Ishikawa (cell line): ENCODE measurements at regions not wholly inside any gene's neighbourhood (a gene's known extent, or its start where the extent isn't known, plus 50 kb on each side); places are given as distances from the start of the nearest gene placed in this dataset.

Experiments
- CEBPB ChIP-seq: IDR thresholded peaks from 2 replicates; pipeline ENCODE4 v1.6.1; 2012
- CREB1 ChIP-seq: IDR thresholded peaks from 2 replicates; pipeline ENCODE4 v1.6.1; 2012; ENCODE audit warnings: low read depth
- EP300 ChIP-seq: IDR thresholded peaks from 2 replicates; pipeline ENCODE4 v1.6.1; 2012; ENCODE audit warnings: borderline replicate concordance
- FOXM1 ChIP-seq: IDR thresholded peaks from 2 replicates; pipeline ENCODE4 v1.6.1; 2012; ENCODE audit warnings: low read depth, borderline replicate concordance
- MAX ChIP-seq: IDR thresholded peaks from 2 replicates; pipeline ENCODE4 v1.6.1; 2012
- NFIC ChIP-seq: IDR thresholded peaks from 2 replicates; pipeline ENCODE4 v1.6.1; 2012
- RAD21 ChIP-seq: IDR thresholded peaks from 2 replicates; pipeline ENCODE4 v1.6.1; 2012; ENCODE audit warnings: low read depth
- REST ChIP-seq: IDR thresholded peaks from 2 replicates; pipeline ENCODE4 v1.6.1; 2012; ENCODE audit warnings: low read depth, mild to moderate bottlenecking
- TAF1 ChIP-seq: IDR thresholded peaks from 2 replicates; pipeline ENCODE4 v1.6.1; 2012; ENCODE audit warnings: low read depth, mild to moderate bottlenecking
- TCF12 ChIP-seq: IDR thresholded peaks from 2 replicates; pipeline ENCODE4 v1.6.1; 2012; ENCODE audit warnings: low read depth
- TEAD4 ChIP-seq: IDR thresholded peaks from 2 replicates; pipeline ENCODE4 v1.6.1; 2012
- YY1 ChIP-seq: IDR thresholded peaks from 2 replicates; pipeline ENCODE4 v1.6.1; 2012; ENCODE audit warnings: low read depth

DNA sequence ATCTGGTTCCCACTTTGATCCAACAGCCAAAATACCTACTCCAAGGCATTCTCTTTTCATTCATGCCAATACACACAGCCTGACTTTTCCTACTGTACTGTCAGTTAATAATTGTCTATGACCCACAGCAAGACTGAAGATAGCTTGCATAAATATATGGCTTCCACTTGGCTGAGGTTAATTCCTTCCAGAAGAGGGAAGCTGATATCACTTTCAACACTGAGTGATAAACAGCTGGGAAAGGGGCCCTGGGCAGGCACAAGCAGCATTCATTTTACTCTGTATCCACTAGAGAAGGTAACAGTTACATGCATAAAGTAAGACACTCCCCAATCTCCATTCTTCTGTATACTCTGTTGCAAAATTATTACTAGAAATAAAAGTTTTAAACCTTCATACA is 200.2 kb upstream of the UGT8 start:
- TF ChIP-seq MAX (no peak), TAF1 (no peak), TEAD4 (no peak), REST (no peak), CREB1 (no peak), FOXM1 (no peak), EP300 (no peak), YY1 (no peak), RAD21 (no peak), NFIC (no peak), CEBPB (no peak), TCF12 (no peak)
